H1 (cell line): ENCODE measurements at regions not wholly inside any gene's neighbourhood (a gene's known extent, or its start where the extent isn't known, plus 50 kb on each side); places are given as distances from the start of the nearest gene placed in this dataset.

Experiments
- BRCA1 ChIP-seq: IDR thresholded peaks from 2 replicates; pipeline ENCODE4 v1.6.1; 2012; ENCODE audit warnings: low read depth, low read length, improper control_type of control experiment
- CBX5 ChIP-seq: fragments of 300-800, 300-1000 bp; sonication (generic); IDR thresholded peaks from 2 replicates; pipeline ENCODE4 v1.7.1; 2016; ENCODE audit warnings: antibody characterized with exemption, low read length, low read depth
- CEBPB ChIP-seq: IDR thresholded peaks from 2 replicates; pipeline ENCODE4 v1.6.1; 2012; ENCODE audit warnings: low read depth, low read length
- CHD1 ChIP-seq: IDR thresholded peaks from 2 replicates; pipeline ENCODE4 v1.6.1; 2012; ENCODE audit warnings: low read depth, low read length, improper control_type of control experiment
- EP300 ChIP-seq, 2 experiments: IDR thresholded peaks; 1 replicate in 1 of 2; 2 replicates in 1 of 2; pipeline ENCODE4 v1.6.1; 2011 to 2012; ENCODE audit warnings: low read depth in 2 of 2, low read length in 2 of 2, mild to moderate bottlenecking in 2 of 2, borderline replicate concordance in 1 of 2, inconsistent platforms in 1 of 2, moderate library complexity in 1 of 2
- KDM4A ChIP-seq: IDR thresholded peaks from one replicate; pipeline ENCODE4 v1.7.1; 2012; ENCODE audit warnings: low read depth, mild to moderate bottlenecking, moderate library complexity, low read length, inconsistent platforms; ENCODE audit not compliant: severe bottlenecking
- NRF1 ChIP-seq: IDR thresholded peaks from 2 replicates; pipeline ENCODE4 v1.6.1; 2011; ENCODE audit warnings: mild to moderate bottlenecking, low read depth, low read length, improper control_type of control experiment
- POLR2A ChIP-seq, 2 experiments: IDR thresholded peaks; 1 replicate in 1 of 2; 2 replicates in 1 of 2; pipeline ENCODE4 v1.6.1; 2011; ENCODE audit warnings: low read depth in 2 of 2, low read length in 2 of 2, mild to moderate bottlenecking in 2 of 2; ENCODE audit errors: control extremely low read depth in 1 of 2
- RFX5 ChIP-seq: IDR thresholded peaks from 2 replicates; pipeline ENCODE4 v1.6.1; 2011; ENCODE audit warnings: low read depth, low read length, improper control_type of control experiment, borderline replicate concordance
- SP1 ChIP-seq: IDR thresholded peaks from 2 replicates; pipeline ENCODE4 v1.6.1; 2011; ENCODE audit warnings: low read depth, low read length
- TAF1 ChIP-seq: IDR thresholded peaks from 2 replicates; pipeline ENCODE4 v1.6.1; 2011; ENCODE audit warnings: mild to moderate bottlenecking, low read depth, low read length
- ZNF274 ChIP-seq: IDR thresholded peaks from 2 replicates; pipeline ENCODE4 v1.7.0; 2012; ENCODE audit warnings: low read length, borderline replicate concordance; ENCODE audit errors: extremely low read depth
- TF ChIP-seq, protein P1 (sequence below), 3 experiments: IDR thresholded peaks; 1 replicate in 2 of 3; 2 replicates in 1 of 3; pipeline versions ENCODE4 v1.5.1 to v1.6.1; 2011; ENCODE audit warnings: low read length in 3 of 3, mild to moderate bottlenecking in 3 of 3, inconsistent platforms in 2 of 3, low read depth in 1 of 3, moderate library complexity in 1 of 3; ENCODE audit not compliant: insufficient read depth in 1 of 3; ENCODE audit errors: control extremely low read depth in 1 of 3
- TF ChIP-seq, protein P2 (sequence below): IDR thresholded peaks from 2 replicates; pipeline ENCODE4 v1.6.1; 2011; ENCODE audit warnings: low read length, improper control_type of control experiment

DNA sequence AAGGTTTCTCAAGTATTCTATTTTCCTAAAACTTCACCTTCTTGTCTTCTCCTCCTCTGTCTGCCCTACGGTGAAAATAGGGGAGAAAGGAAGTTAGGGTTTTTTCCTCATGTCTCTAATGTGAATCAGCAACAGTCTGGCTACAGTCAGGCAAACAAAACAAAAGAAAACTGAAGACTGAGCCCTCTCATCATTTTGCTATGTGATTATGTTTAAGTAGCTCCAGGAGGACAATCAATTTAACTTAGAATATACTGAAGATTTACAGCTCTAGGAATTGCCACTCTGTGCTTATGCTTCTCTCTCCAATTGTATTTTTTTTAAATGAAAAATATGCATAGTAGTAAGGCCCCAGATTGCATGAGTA, 316.2 kb downstream of the GPAT3 start:
- no peak for TF ChIP-seq KDM4A
- TF ChIP-seq CHD1 = no peak
- TF ChIP-seq RFX5 = no peak
- TF ChIP-seq CEBPB = no peak
- TF ChIP-seq, protein P1, sequence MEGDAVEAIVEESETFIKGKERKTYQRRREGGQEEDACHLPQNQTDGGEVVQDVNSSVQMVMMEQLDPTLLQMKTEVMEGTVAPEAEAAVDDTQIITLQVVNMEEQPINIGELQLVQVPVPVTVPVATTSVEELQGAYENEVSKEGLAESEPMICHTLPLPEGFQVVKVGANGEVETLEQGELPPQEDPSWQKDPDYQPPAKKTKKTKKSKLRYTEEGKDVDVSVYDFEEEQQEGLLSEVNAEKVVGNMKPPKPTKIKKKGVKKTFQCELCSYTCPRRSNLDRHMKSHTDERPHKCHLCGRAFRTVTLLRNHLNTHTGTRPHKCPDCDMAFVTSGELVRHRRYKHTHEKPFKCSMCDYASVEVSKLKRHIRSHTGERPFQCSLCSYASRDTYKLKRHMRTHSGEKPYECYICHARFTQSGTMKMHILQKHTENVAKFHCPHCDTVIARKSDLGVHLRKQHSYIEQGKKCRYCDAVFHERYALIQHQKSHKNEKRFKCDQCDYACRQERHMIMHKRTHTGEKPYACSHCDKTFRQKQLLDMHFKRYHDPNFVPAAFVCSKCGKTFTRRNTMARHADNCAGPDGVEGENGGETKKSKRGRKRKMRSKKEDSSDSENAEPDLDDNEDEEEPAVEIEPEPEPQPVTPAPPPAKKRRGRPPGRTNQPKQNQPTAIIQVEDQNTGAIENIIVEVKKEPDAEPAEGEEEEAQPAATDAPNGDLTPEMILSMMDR (IDR thresholded peaks at IDR 0.05; ENCODE audit: control extremely low read depth in 1 of 3, insufficient read depth in 1 of 3, low read depth in 1 of 3, low read length in 3 of 3) = no peak
- no peak for TF ChIP-seq ZNF274
- TF ChIP-seq TAF1 = no peak
- no peak for TF ChIP-seq NRF1
- TF ChIP-seq EP300 (IDR thresholded peaks at IDR 0.05; ENCODE audit: borderline replicate concordance in 1 of 2, low read depth in 2 of 2, low read length in 2 of 2) = no peak
- no peak for TF ChIP-seq POLR2A (IDR thresholded peaks at IDR 0.05; ENCODE audit: control extremely low read depth in 1 of 2, low read depth in 2 of 2, low read length in 2 of 2)
- no peak for TF ChIP-seq BRCA1
- no peak for TF ChIP-seq SP1
- TF ChIP-seq CBX5 = no peak
- TF ChIP-seq, protein P2, sequence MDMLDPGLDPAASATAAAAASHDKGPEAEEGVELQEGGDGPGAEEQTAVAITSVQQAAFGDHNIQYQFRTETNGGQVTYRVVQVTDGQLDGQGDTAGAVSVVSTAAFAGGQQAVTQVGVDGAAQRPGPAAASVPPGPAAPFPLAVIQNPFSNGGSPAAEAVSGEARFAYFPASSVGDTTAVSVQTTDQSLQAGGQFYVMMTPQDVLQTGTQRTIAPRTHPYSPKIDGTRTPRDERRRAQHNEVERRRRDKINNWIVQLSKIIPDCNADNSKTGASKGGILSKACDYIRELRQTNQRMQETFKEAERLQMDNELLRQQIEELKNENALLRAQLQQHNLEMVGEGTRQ = no peak
